K562 (cell line): ENCODE measurements at regions not wholly inside any gene's neighbourhood (a gene's known extent, or its start where the extent isn't known, plus 50 kb on each side); places are given as distances from the start of the nearest gene placed in this dataset.

Experiments
- ATAC-seq: fragments of 200-7000 bp; cut with Tn5 transposase; 3 replicates; pipeline ENCODE4 v1.9.1; 2020; ENCODE audit warnings: moderate library complexity
- BruUV-seq: library from RNA; stranded (reverse); fragments of 400-500 nt; replicated peaks from 2 replicates; lab custom pipeline; 2021; lab: Mats Ljungman, UMichigan
- CTCF ChIA-PET: fragments of 300-600 bp; formaldehyde crosslinking; extraction: SDS; loops from one replicate; lab custom pipeline; 2021; ENCODE audit warnings: low intra/inter-chr PET ratio; lab: Yijun Ruan, JAX
- POLR2A ChIA-PET: fragments of 300-600, 350-650 bp; sonication (Branson Sonifier 250); formaldehyde crosslinking; extraction: SDS; loops from one replicate; lab custom pipeline; 2021; ENCODE audit warnings: antibody characterized with exemption, inconsistent platforms; lab: Yijun Ruan, JAX
- DNase-seq, 4 experiments: peaks; one replicate each; pipeline versions ENCODE4 v3.0.0 to v3.0.0-alpha.2; 2011 to 2018; ENCODE audit warnings: low spot score in 3 of 4, mixed read lengths in 3 of 4; ENCODE audit errors: extremely low read depth in 1 of 4
- FAIRE-seq: peaks from 2 replicates; lab custom pipeline; 2011; peaks lifted over from hg19 to GRCh38; lab: Jason Lieb, UNC
- H2AFZ ChIP-seq: 2 replicates; pipeline ENCODE4 v1.6.0; 2011; ENCODE audit warnings: low read depth, low read length, control low read depth, inconsistent platforms
- H3K27ac ChIP-seq: fragments of 200-600 bp; 3 replicates; pipeline ENCODE4 v1.8.0; 2011; ENCODE audit warnings: low read depth, mild to moderate bottlenecking, control low read depth, inconsistent platforms, low read length, moderate library complexity, mixed read lengths; ENCODE audit errors: extremely low read depth
- H3K27me3 ChIP-seq, 2 experiments: fragments of 300-600 bp in 1 of 2; 2 replicates in 1 of 2; 3 replicates in 1 of 2; pipeline versions ENCODE4 v1.6.0 to v1.8.0; 2011; ENCODE audit warnings: inconsistent platforms in 2 of 2, low read length in 2 of 2, mild to moderate bottlenecking in 1 of 2, mixed read lengths in 1 of 2, moderate library complexity in 1 of 2; ENCODE audit not compliant: control insufficient read depth in 2 of 2, insufficient read depth in 2 of 2
- H3K36me3 ChIP-seq: fragments of 300-600 bp; 3 replicates; pipeline ENCODE4 v1.8.0; 2011; ENCODE audit warnings: mild to moderate bottlenecking, low read length, inconsistent platforms; ENCODE audit not compliant: control insufficient read depth, insufficient read depth
- H3K4me1 ChIP-seq, 2 experiments: fragments of 200-600 bp in 1 of 2; replicated peaks in 1 of 2; 2 replicates in 1 of 2; 3 replicates in 1 of 2; pipeline versions ENCODE4 v1.5.1 to v1.8.0; 2011; ENCODE audit warnings: inconsistent platforms in 2 of 2, low read length in 2 of 2, mild to moderate bottlenecking in 1 of 2, mixed read lengths in 1 of 2, moderate library complexity in 1 of 2; ENCODE audit not compliant: control insufficient read depth in 2 of 2, insufficient read depth in 2 of 2
- H3K4me2 ChIP-seq: 2 replicates; pipeline ENCODE4 v1.6.1; 2011; ENCODE audit warnings: low read length, control low read depth, inconsistent platforms, mixed read lengths; ENCODE audit not compliant: insufficient read depth
- H3K4me3 ChIP-seq: fragments of 200-600 bp; sonication (generic), shearing (Covaris generic); 2 replicates; pipeline ENCODE4 v1.5.1; 2016; ENCODE audit warnings: control low read depth, inconsistent platforms
- H3K79me2 ChIP-seq: fragments of 200-600 bp; 3 replicates; pipeline ENCODE4 v1.8.0; 2011; ENCODE audit warnings: low read length, inconsistent platforms; ENCODE audit not compliant: control insufficient read depth, insufficient read depth
- H3K9ac ChIP-seq, 2 experiments: 2 replicates each; pipeline versions ENCODE4 v1.6.0 to v1.6.1; 2011; ENCODE audit warnings: low read depth in 2 of 2, low read length in 2 of 2, control low read depth in 1 of 2, inconsistent platforms in 1 of 2, mild to moderate bottlenecking in 1 of 2, mixed read lengths in 1 of 2; ENCODE audit not compliant: insufficient read depth in 1 of 2
- H3K9me1 ChIP-seq: one replicate; pipeline ENCODE4 v1.6.0; 2011; ENCODE audit warnings: inconsistent platforms, mild to moderate bottlenecking, low read length, moderate library complexity; ENCODE audit not compliant: control insufficient read depth, insufficient read depth
- H3K9me3 ChIP-seq: replicated peaks from 2 replicates; pipeline ENCODE4 v1.5.1; 2011; ENCODE audit warnings: low read depth, low read length, inconsistent platforms; ENCODE audit not compliant: control insufficient read depth, insufficient read depth
- H4K20me1 ChIP-seq: replicated peaks from 2 replicates; pipeline ENCODE4 v1.6.1; 2011; ENCODE audit warnings: low read length, inconsistent platforms, mixed read lengths; ENCODE audit not compliant: control insufficient read depth, insufficient read depth
- HDAC8 ChIP-seq: fragments of 450-650 bp; IDR thresholded peaks from 2 replicates; pipeline ENCODE4 v1.6.1; 2016; ENCODE audit warnings: mild to moderate bottlenecking, missing genetic modification characterization, moderate library complexity, missing compliant biosample characterization
- IFI16 ChIP-seq: fragments of 250-450 bp; sonication (Bioruptor Pico); IDR thresholded peaks from 2 replicates; pipeline ENCODE4 v2.1.2; 2022; ENCODE audit warnings: mild to moderate bottlenecking, inconsistent platforms
- PTRF ChIP-seq: fragments of 450-650 bp; IDR thresholded peaks from 2 replicates; pipeline ENCODE4 v1.6.1; 2016; ENCODE audit warnings: mild to moderate bottlenecking, missing genetic modification characterization, missing compliant biosample characterization
- SIN3A ChIP-seq, 2 experiments: fragments of 150-350 bp in 1 of 2; IDR thresholded peaks; 2 replicates each; pipeline ENCODE4 v1.6.1; 2011 to 2016; ENCODE audit warnings: borderline replicate concordance in 2 of 2, low read depth in 2 of 2, low read length in 2 of 2, mild to moderate bottlenecking in 2 of 2, moderate library complexity in 2 of 2; ENCODE audit not compliant: control insufficient read depth in 1 of 2
- TAF15 ChIP-seq: fragments of 200-400 bp; formaldehyde crosslinking; IDR thresholded peaks from 2 replicates; pipeline ENCODE4 v1.6.1; 2017; ENCODE audit warnings: mild to moderate bottlenecking, low read depth, low read length, moderate library complexity
- ZNF316 ChIP-seq: fragments of 450-650 bp; IDR thresholded peaks from 2 replicates; pipeline ENCODE4 v1.6.1; 2016
- ZNF77 ChIP-seq: fragments of 250-450 bp; sonication (Bioruptor Pico); IDR thresholded peaks from 2 replicates; pipeline ENCODE4 v1.5.0; 2020
- WGBS: fragments of 100-300 bp; shearing (Covaris generic); methylation state at CpG from one replicate; pipeline ENCODE4 v1.1.6; 2016; ENCODE audit warnings: low coverage, mixed read lengths; ENCODE audit not compliant: insufficient coverage; ENCODE audit errors: missing lambda C conversion rate; 5-methylcytosine and 5-hydroxymethylcytosine counted together
- in situ Hi-C: fragments of 300-500 bp; cut with MboI; formaldehyde crosslinking; loops from 4 replicates; pipeline ENCODE4 v1.15.0; 2018; ENCODE audit warnings: inconsistent platforms, mixed read lengths
- intact Hi-C: fragments of 100-400 bp; cut with micrococcal nuclease; formaldehyde crosslinking; loops from 2 replicates; pipeline ENCODE4 v1.14.2; 2022
- TF ChIP-seq, protein P1 (sequence below), 2 experiments: IDR thresholded peaks; 2 replicates each; pipeline ENCODE4 v1.6.1; 2011; ENCODE audit warnings: borderline replicate concordance in 1 of 2, control low read depth in 1 of 2, low read depth in 1 of 2, low read length in 1 of 2, mild to moderate bottlenecking in 1 of 2, mixed read lengths in 1 of 2, moderate library complexity in 1 of 2; ENCODE audit not compliant: insufficient read depth in 1 of 2, insufficient read length in 1 of 2, poor library complexity in 1 of 2, severe bottlenecking in 1 of 2; ENCODE audit errors: extremely low read depth in 1 of 2

GRCh38 chr2:46844443-46844842, 71.2 kb downstream of the MCFD2 start:
- FAIRE-seq (no peak), ATAC-seq (no peak), DNase-seq (no peak)
- CTCF ChIA-PET: no interaction called here
- H3K27ac ChIP-seq: no peak overlapping the region
- no peaks in the 10 kb centered on the region for H3K9me1 ChIP-seq
- H2AFZ ChIP-seq: no peak overlapping the region
- WGBS: 77% methylated on average over 1 of the region's 1 CpG
- TF ChIP-seq HDAC8 (no peak), TAF15 (no peak), IFI16 (no peak), ZNF316 (0 out of 2 replicates have a peak, but pooled peaks have one; percentile 41), SIN3A (IDR thresholded peaks at IDR 0.05; ENCODE audit: borderline replicate concordance in 2 of 2, control insufficient read depth in 1 of 2, low read depth in 2 of 2, low read length in 2 of 2) (no peak)
- intact Hi-C loops: no loop called here
- POLR2A ChIA-PET: no interaction called here
- no peaks in the 10 kb centered on the region for H4K20me1 ChIP-seq
- H3K36me3 ChIP-seq: no peaks in the 10 kb centered on the region
- H3K9ac ChIP-seq: no peak overlapping the region
- H3K9me3 ChIP-seq: no peaks in the 10 kb centered on the region
- H3K4me2 ChIP-seq: no peak overlapping the region
- peaks cover 19 to 22% of the 10 kb centered on the region in 2 experiments for H3K4me1 ChIP-seq
- no peak overlapping the region for H3K4me3 ChIP-seq
- H3K79me2 ChIP-seq: no peaks in the 10 kb centered on the region
- BruUV-seq: no TSS peak
- H3K27me3 ChIP-seq: no peaks in the 10 kb centered on the region; a peak in 1 of 5 replicates
- in situ Hi-C loops: no loop called here

GRCh38 chr2:46844034-46844433, 71.6 kb downstream of the MCFD2 start:
- POLR2A ChIA-PET: interaction anchor here (0.5 kb wide), 1 partner anchor 56 kb away, joined by 3 read pairs; no protein-coding TSS in a partner anchor
- in situ Hi-C loops: no loop called here

More at GRCh38 chr2:46844034-46844433, 71.6 kb downstream of the MCFD2 start:
- WGBS: 8% methylated on average over 2 of the region's 2 CpGs
- Histone ChIP-seq H3K9me1 (no peaks in the 10 kb centered on the region), H3K4me2 (no peak overlapping the region), H3K9me3 (no peaks in the 10 kb centered on the region), H4K20me1 (no peaks in the 10 kb centered on the region), H3K36me3 (no peaks in the 10 kb centered on the region), H2AFZ (no peak overlapping the region), H3K4me3 (no peak overlapping the region), H3K79me2 (no peaks in the 10 kb centered on the region), H3K27me3 (no peaks in the 10 kb centered on the region; a peak in 1 of 5 replicates), H3K9ac (no peak overlapping the region), H3K4me1 (peaks cover 14 to 18% of the 10 kb centered on the region in 2 experiments), H3K27ac (no peak overlapping the region)
- DNase-seq: no peak
- no TSS peak for BruUV-seq
- no peak for ATAC-seq
- no peak for FAIRE-seq
- TF ChIP-seq PTRF (tag) (no peak), ZNF77 (CRISPR knock-in tag) (no peak)
- TF ChIP-seq, protein P1, sequence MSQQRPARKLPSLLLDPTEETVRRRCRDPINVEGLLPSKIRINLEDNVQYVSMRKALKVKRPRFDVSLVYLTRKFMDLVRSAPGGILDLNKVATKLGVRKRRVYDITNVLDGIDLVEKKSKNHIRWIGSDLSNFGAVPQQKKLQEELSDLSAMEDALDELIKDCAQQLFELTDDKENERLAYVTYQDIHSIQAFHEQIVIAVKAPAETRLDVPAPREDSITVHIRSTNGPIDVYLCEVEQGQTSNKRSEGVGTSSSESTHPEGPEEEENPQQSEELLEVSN (IDR thresholded peaks at IDR 0.05; ENCODE audit: borderline replicate concordance in 1 of 2, extremely low read depth in 1 of 2, insufficient read depth in 1 of 2, insufficient read length in 1 of 2, low read depth in 1 of 2, low read length in 1 of 2, poor library complexity in 1 of 2, severe bottlenecking in 1 of 2): no peak
- CTCF ChIA-PET: no interaction called here
- intact Hi-C loops: no loop called here
